ENCODE measurements at regions not wholly inside any gene's neighbourhood (a gene's known extent, or its start where the extent isn't known, plus 50 kb on each side); places are given as distances from the start of the nearest gene placed in this dataset.

GRCh38 chr5:123701511-123702200, 189.7 kb downstream of the CSNK1G3 start:
- Histone ChIP-seq H3K36me3 (ENCODE audit: control insufficient read depth in 2 of 2, extremely low read depth in 1 of 2, insufficient read depth in 2 of 2, low read length in 2 of 2) (no peaks in the 10 kb centered on the region), H3K4me1 (ENCODE audit: control insufficient read depth, extremely low read depth, insufficient read depth, low read length) (peaks cover 23% of the 10 kb centered on the region), H3K9me3 (ENCODE audit: control insufficient read depth, low read depth, low read length) (no peaks in the 10 kb centered on the region), H2AFZ (ENCODE audit: control insufficient read depth, low read length) (peak overlapping the region; percentile 70), H3K79me2 (ENCODE audit: control insufficient read depth, insufficient read depth, low read length) (no peaks in the 10 kb centered on the region), H3K4me3 (ENCODE audit: control insufficient read depth in 2 of 3, extremely low read depth in 1 of 3, insufficient read depth in 2 of 3, low read depth in 1 of 3, low read length in 3 of 3) (no peak overlapping the region), H3K27me3 (ENCODE audit: control insufficient read depth, extremely low read depth, insufficient read depth, low read length) (no peaks in the 10 kb centered on the region), H3K27ac (ENCODE audit: control insufficient read depth, insufficient read depth, low read length) (peak overlapping the region; percentile 66), H3K9me1 (ENCODE audit: control insufficient read depth, extremely low read depth, insufficient read depth, low read length) (no peaks in the 10 kb centered on the region), H4K20me1 (ENCODE audit: control insufficient read depth, extremely low read depth, insufficient read depth, low read length) (no peaks in the 10 kb centered on the region), H3K4me2 (ENCODE audit: control insufficient read depth, extremely low read depth, insufficient read depth, low read depth, low read length) (no peak overlapping the region), H3K9ac (ENCODE audit: control insufficient read depth, extremely low read depth, insufficient read depth, low read length) (no peak overlapping the region)
- no peak for FAIRE-seq
- no peak for TF ChIP-seq EZH2 (IDR thresholded peaks at IDR 0.05; ENCODE audit: low read length)
- TF ChIP-seq CTCF (optimal IDR thresholded peaks at IDR 0.05 in 1 of 3, IDR thresholded peaks at IDR 0.05 in 1 of 3, conservative IDR thresholded peaks at IDR 0.05 in 1 of 3; ENCODE audit: extremely low read depth in 1 of 3, insufficient read depth in 2 of 3, low read length in 3 of 3), result no peak
- DNase-seq (ENCODE audit: low read depth, low spot score), result no peak
- dilution Hi-C loops (cut with MboI; ENCODE audit: extremely low pct_ligation_motif_present, low sequenced_read_pairs), result no loop called here

- Histone ChIP-seq H3K27ac (ENCODE audit: control insufficient read depth, insufficient read depth, low read length) (peak overlapping the region; percentile 66), H3K9me3 (ENCODE audit: control insufficient read depth, low read depth, low read length) (no peaks in the 10 kb centered on the region), H3K4me3 (ENCODE audit: control insufficient read depth in 2 of 3, extremely low read depth in 1 of 3, insufficient read depth in 2 of 3, low read depth in 1 of 3, low read length in 3 of 3) (peak overlapping the region in 1 of 3 experiments; percentile 22), H3K9me1 (ENCODE audit: control insufficient read depth, extremely low read depth, insufficient read depth, low read length) (no peaks in the 10 kb centered on the region), H4K20me1 (ENCODE audit: control insufficient read depth, extremely low read depth, insufficient read depth, low read length) (no peaks in the 10 kb centered on the region), H3K4me2 (ENCODE audit: control insufficient read depth, extremely low read depth, insufficient read depth, low read depth, low read length) (peak overlapping the region; percentile 66), H3K27me3 (ENCODE audit: control insufficient read depth, extremely low read depth, insufficient read depth, low read length) (no peaks in the 10 kb centered on the region), H3K9ac (ENCODE audit: control insufficient read depth, extremely low read depth, insufficient read depth, low read length) (peak overlapping the region; percentile 40), H3K4me1 (ENCODE audit: control insufficient read depth, extremely low read depth, insufficient read depth, low read length) (peaks cover 23% of the 10 kb centered on the region), H2AFZ (ENCODE audit: control insufficient read depth, low read length) (peak overlapping the region; percentile 70), H3K36me3 (ENCODE audit: control insufficient read depth in 2 of 2, extremely low read depth in 1 of 2, insufficient read depth in 2 of 2, low read length in 2 of 2) (no peaks in the 10 kb centered on the region), H3K79me2 (ENCODE audit: control insufficient read depth, insufficient read depth, low read length) (no peaks in the 10 kb centered on the region)
- dilution Hi-C loops (cut with MboI; ENCODE audit: extremely low pct_ligation_motif_present, low sequenced_read_pairs), result no loop called here
- TF ChIP-seq EZH2 (IDR thresholded peaks at IDR 0.05; ENCODE audit: low read length) (no peak), CTCF (optimal IDR thresholded peaks at IDR 0.05 in 1 of 3, IDR thresholded peaks at IDR 0.05 in 1 of 3, conservative IDR thresholded peaks at IDR 0.05 in 1 of 3; ENCODE audit: extremely low read depth in 1 of 3, insufficient read depth in 2 of 3, low read length in 3 of 3) (no peak)
- peak; percentile 41 for DNase-seq (ENCODE audit: low read depth, low spot score)
- peak; percentile 98 for FAIRE-seq
Measured at GRCh38 chr5:123700624-123701287, 188.8 kb downstream of the CSNK1G3 start.

All from keratinocyte (primary cell).